Esophagus (tissue), 2 donors: ENCODE measurements at regions not wholly inside any gene's neighbourhood (a gene's known extent, or its start where the extent isn't known, plus 50 kb on each side); places are given as distances from the start of the nearest gene placed in this dataset.

Experiments
- H3K27ac ChIP-seq, 2 donors: one replicate each; pipeline ENCODE4 v1.5.1; 2013; ENCODE audit warnings: low read depth in 2 of 2, mild to moderate bottlenecking in 2 of 2, inconsistent platforms in 1 of 2, low read length in 1 of 2, moderate library complexity in 1 of 2
- H3K27me3 ChIP-seq, 2 donors: one replicate each; pipeline ENCODE4 v1.6.1; 2013; ENCODE audit warnings: low read length in 2 of 2, control low read depth in 1 of 2, mild to moderate bottlenecking in 1 of 2; ENCODE audit not compliant: insufficient read depth in 2 of 2, control insufficient read depth in 1 of 2
- H3K36me3 ChIP-seq, 2 donors: one replicate each; pipeline ENCODE4 v1.6.1; 2013; ENCODE audit warnings: low read length in 1 of 2; ENCODE audit not compliant: control insufficient read depth in 2 of 2, insufficient read depth in 2 of 2
- H3K4me1 ChIP-seq, 2 donors: one replicate each; pipeline ENCODE4 v1.6.1; 2013; ENCODE audit warnings: low read length in 1 of 2; ENCODE audit not compliant: control insufficient read depth in 2 of 2, insufficient read depth in 2 of 2
- H3K4me3 ChIP-seq, 2 donors: one replicate each; pipeline ENCODE4 v1.5.1; 2013; ENCODE audit warnings: low read length in 2 of 2, mild to moderate bottlenecking in 2 of 2, low read depth in 1 of 2, moderate library complexity in 1 of 2
- H3K9me3 ChIP-seq, 2 donors: one replicate each; pipeline ENCODE4 v1.6.1; 2013; ENCODE audit warnings: mild to moderate bottlenecking in 2 of 2, low read depth in 1 of 2, low read length in 1 of 2, moderate library complexity in 1 of 2; ENCODE audit not compliant: control insufficient read depth in 2 of 2, insufficient read depth in 1 of 2
- WGBS, 2 donors: extraction: QIAGEN DNeasy Blood & Tissue Kit; methylation state at CpG; one replicate each; pipeline ENCODE4 v1.1.7; 2013; 5-methylcytosine and 5-hydroxymethylcytosine counted together
- donor health status: healthy with polysubstance abuse.
- donor health status: Bipolar disorder and iron deficiency.

DNA sequence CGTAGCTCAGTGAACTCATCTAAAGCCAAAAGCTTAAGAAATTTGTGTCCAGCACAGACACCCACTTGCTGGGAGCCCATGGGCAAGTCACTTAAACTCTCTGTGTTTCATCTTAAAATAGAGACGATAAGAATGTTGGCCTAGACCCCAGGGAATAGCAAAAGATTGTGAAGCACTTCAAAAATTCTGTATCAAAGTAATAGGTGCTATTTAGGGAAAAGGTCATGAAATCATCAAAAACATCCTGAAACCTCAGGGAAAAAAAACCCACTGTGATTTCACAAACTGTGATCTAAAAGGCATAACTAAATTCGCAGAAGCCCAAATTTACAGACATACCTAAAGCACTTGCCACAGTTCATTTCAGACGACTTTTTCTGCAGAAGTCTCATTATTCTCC is 278.3 kb downstream of the NR2F1-AS1 start:
- no peaks in the 10 kb centered on the region for H3K36me3 ChIP-seq
- no peak overlapping the region for H3K27ac ChIP-seq
- H3K9me3 ChIP-seq: no peaks in the 10 kb centered on the region
- no peak overlapping the region for H3K4me3 ChIP-seq
- no peaks in the 10 kb centered on the region for H3K27me3 ChIP-seq
- 76 to 80% methylated on average over 4 of the region's 4 CpGs for WGBS, 2 donors
- no peaks in the 10 kb centered on the region for H3K4me1 ChIP-seq

DNA sequence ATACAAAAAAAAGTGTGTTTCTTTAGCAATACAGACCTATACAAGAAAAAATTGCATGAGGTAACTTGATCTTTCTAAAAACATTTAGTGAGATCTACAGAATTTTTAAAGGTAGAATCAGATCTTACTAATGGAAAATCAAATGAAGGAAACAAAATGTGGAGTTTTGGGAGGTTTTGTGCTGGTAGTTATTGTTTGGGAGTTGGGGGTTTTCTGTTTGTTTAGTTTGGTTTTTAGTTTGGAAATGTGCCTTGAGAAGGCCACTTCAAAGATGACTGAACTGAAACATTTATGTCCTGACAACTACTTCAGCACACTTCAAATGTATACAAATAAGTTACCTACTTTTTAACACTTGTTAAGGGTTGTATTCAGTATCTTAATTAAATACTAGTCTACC is 280.1 kb downstream of the NR2F1-AS1 start:
- Histone ChIP-seq H3K27me3 (no peaks in the 10 kb centered on the region), H3K4me3 (no peak overlapping the region), H3K4me1 (no peaks in the 10 kb centered on the region), H3K36me3 (no peaks in the 10 kb centered on the region), H3K9me3 (no peaks in the 10 kb centered on the region), H3K27ac (no peak overlapping the region)

DNA sequence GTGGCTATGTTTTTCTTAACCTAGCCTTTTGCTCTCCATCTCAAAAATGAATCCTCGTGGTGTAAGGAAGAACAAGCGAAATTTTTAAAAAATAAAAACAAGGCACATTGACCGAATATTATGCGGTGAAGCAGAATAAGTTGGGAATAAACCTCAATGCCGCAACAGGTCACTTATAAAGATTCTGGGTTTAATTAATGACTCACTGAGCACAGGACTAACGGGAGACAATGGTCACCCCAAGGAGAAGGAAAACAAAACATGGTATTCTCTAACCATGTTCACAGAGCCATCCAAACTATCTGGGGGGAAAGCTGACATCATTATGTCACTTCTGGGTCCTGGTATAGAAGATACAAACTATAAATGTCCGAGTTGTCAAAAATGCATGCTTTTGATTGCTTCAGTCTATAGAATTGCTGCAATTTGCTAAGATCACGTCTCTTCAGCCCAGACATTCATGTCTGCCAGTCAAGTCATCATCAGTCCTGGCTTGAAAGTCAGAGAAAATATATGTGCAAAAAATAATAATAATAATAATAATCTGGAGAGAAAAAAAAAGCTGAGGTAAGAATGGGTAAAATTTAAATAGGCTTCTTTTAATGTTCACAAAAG is 280.6 kb downstream of the NR2F1-AS1 start:
- 65 to 68% methylated on average over 8 of the region's 8 CpGs for WGBS, 2 donors
- Histone ChIP-seq H3K9me3 (no peaks in the 10 kb centered on the region), H3K4me3 (no peak overlapping the region), H3K27me3 (no peaks in the 10 kb centered on the region), H3K4me1 (no peaks in the 10 kb centered on the region), H3K36me3 (no peaks in the 10 kb centered on the region), H3K27ac (no peak overlapping the region)

DNA sequence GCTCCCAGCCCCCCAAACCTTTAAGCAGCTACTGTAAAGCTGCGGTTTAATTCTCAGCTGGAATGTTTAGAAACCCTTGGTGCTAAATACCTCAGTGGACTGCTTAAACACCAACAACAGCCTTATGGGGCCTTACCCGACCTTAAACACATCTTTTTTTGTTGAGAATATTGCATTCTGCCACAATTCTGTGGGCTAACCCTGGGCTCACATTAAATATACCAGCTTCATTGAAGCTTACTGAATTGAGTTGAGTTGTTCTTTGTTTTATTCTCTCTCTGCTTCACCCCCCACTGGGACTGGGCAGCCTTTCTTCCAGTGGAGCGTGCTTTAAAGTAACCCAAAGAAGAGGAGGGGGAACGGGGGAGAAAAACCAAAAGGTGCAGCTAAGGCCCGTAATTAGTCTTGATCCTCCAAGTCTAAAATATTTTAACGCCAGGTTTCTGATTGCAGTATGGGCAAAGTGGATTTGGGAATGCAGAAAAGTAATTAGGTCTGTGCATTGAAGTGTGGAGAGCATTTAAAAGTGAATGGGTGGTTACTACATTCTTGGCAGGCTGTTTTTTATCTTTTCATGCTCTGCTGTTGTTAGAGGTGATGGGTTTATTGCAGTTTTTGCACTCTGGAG is 281.2 kb downstream of the NR2F1-AS1 start:
- Histone ChIP-seq H3K36me3 (no peaks in the 10 kb centered on the region), H3K4me1 (no peaks in the 10 kb centered on the region), H3K27me3 (no peaks in the 10 kb centered on the region), H3K27ac (no peak overlapping the region), H3K4me3 (no peak overlapping the region), H3K9me3 (no peaks in the 10 kb centered on the region)
- WGBS, 2 donors: 52 to 59% methylated on average over 6 of the region's 6 CpGs

DNA sequence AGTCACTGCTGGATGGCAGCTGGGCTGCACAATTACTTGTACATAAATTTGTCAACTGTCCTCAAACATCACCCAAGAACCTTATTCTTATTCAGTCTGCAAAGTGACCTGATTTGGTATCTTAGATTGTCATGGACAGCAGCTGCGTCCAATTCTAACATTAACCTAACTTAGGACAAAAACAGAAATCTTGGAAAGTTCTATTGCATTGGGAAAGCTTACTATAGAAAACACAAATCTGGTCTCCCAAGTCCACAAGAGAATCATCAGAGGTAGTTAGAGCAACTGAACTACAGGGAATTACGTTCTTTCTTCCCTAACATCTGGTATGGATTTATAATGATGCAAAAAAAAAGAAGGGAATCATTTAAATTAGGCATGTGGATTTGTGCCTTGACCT is 283.9 kb downstream of the NR2F1-AS1 start:
- Histone ChIP-seq H3K4me3 (no peak overlapping the region), H3K27ac (no peak overlapping the region), H3K36me3 (no peaks in the 10 kb centered on the region), H3K9me3 (no peaks in the 10 kb centered on the region), H3K27me3 (no peaks in the 10 kb centered on the region), H3K4me1 (no peaks in the 10 kb centered on the region)
- 85 to 90% methylated on average over 2 of the region's 2 CpGs for WGBS, 2 donors

DNA sequence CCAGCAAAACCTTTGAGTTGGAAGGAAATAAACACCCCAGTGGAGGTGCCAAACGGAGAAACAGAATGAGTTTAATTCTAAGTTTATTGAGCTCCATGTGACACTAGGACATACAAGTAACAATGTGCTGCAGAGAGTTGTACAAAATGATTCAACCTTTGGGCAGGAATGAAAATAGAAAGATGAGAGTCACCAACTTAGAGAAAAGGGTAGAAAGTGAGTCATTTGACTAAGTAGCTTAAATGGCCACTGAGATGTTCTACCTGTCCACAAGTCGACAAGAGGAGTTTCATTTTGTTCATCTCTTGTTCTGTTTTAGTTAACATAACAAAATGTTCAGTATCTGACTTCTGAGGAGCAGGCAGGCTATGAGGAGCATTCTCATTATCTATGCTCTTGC is 284.7 kb downstream of the NR2F1-AS1 start:
- Histone ChIP-seq H3K27ac (no peak overlapping the region), H3K4me1 (no peaks in the 10 kb centered on the region), H3K4me3 (no peak overlapping the region), H3K36me3 (no peaks in the 10 kb centered on the region), H3K27me3 (no peaks in the 10 kb centered on the region), H3K9me3 (no peaks in the 10 kb centered on the region)
- 65 to 69% methylated on average over 2 of the region's 2 CpGs for WGBS, 2 donors

DNA sequence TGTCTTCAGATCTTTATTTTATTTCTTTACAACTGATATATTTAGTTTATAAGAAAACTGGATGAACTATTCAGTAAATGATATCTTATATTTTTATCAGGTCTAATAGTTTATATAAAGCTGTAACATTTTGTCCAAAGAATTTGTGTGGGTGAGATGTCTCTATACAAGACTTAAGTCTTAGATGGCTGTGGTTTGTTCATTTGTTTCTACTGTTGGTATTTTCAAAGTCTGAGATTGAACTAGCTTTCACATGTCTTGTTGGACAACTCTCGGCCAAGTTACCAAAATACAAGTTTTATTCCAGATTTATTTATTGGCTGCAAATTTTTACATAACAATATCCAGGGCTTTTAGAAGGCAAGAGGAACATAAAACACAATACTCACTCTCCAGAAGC is 286.0 kb downstream of the NR2F1-AS1 start:
- Histone ChIP-seq H3K4me3 (no peak overlapping the region), H3K4me1 (no peaks in the 10 kb centered on the region), H3K27me3 (no peaks in the 10 kb centered on the region), H3K36me3 (no peaks in the 10 kb centered on the region), H3K9me3 (no peaks in the 10 kb centered on the region), H3K27ac (no peak overlapping the region)
- WGBS, 2 donors: 47 to 65% methylated on average over 1 of the region's 1 CpG

DNA sequence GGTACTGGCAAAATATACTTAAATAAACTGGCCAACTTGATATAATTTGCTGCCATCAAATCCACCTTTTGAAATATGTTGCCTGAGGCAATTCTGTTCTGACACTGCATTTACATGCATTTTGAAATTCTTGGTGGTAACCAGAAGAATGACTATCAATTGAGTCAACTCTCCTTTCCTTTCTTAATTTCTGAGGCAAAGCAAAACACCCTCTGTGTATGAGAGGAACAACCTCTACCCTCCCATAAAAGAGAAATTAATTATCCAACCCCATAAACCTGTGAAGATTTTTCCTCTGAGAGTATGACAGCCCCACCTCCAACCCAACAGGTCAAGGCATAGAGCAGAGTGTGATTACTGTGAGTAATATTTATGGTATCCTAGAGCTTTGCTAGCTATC is 286.8 kb downstream of the NR2F1-AS1 start:
- Histone ChIP-seq H3K27ac (no peak overlapping the region), H3K27me3 (no peaks in the 10 kb centered on the region), H3K4me3 (no peak overlapping the region), H3K9me3 (no peaks in the 10 kb centered on the region), H3K36me3 (no peaks in the 10 kb centered on the region), H3K4me1 (no peaks in the 10 kb centered on the region)

DNA sequence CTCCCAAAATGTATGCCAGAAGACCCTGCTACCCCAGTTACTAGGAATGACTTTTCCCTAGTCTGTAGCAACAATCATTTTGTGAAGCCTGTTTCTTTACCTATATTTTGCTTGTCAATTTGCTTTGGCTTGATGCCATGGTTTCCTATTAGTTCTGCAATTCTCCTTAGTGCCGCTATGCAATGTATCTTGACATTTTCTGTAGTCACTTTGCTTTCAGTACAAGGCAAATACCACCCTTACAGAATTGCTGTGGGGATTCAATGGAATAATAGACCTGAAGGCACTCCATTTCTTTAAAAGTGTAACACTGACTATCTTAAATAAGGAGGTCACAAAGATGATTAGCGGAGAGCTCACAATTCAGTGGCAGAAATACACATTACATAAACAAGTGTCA is 291.1 kb downstream of the NR2F1-AS1 start:
- no peak overlapping the region for H3K27ac ChIP-seq
- no peaks in the 10 kb centered on the region for H3K4me1 ChIP-seq
- 82 to 94% methylated on average over 2 of the region's 2 CpGs for WGBS, 2 donors
- no peaks in the 10 kb centered on the region for H3K9me3 ChIP-seq
- H3K27me3 ChIP-seq: no peaks in the 10 kb centered on the region
- no peak overlapping the region for H3K4me3 ChIP-seq
- H3K36me3 ChIP-seq: no peaks in the 10 kb centered on the region

DNA sequence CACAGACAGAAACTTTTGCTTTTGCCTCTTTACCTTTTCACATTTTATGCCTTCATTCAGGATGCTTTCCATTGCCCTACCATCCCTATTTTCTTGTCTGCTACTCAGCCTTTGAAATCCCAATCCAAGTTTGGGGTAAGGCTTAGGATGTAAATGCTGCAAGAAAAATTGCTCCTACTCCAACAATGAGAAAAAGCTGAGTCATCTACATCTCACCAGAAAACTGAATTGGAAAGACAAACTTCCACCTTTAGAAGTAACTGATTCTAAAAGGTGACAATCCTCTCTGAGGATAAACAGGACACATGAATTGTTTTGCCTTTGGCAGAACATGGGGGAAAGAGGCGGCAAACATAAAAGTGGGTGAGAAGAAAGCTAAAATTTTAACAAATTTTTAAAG is 295.6 kb downstream of the NR2F1-AS1 start:
- 94 to 97% methylated on average over 1 of the region's 1 CpG for WGBS, 2 donors
- Histone ChIP-seq H3K4me1 (no peaks in the 10 kb centered on the region), H3K27me3 (no peaks in the 10 kb centered on the region)

More for the DNA sequence above, 295.6 kb downstream of the NR2F1-AS1 start:
- Histone ChIP-seq H3K36me3 (no peaks in the 10 kb centered on the region), H3K4me3 (no peak overlapping the region), H3K9me3 (no peaks in the 10 kb centered on the region), H3K27ac (no peak overlapping the region)
